Endodermal cell (in vitro differentiated cells): ENCODE measurements at regions not wholly inside any gene's neighbourhood (a gene's known extent, or its start where the extent isn't known, plus 50 kb on each side); places are given as distances from the start of the nearest gene placed in this dataset.

ENCODE experiments used
- DNase-seq: peaks from one replicate; pipeline ENCODE4 v3.0.0-alpha.2; 2017
- H3K27ac ChIP-seq: 2 replicates; pipeline ENCODE4 v1.5.1; 2013; ENCODE audit warnings: mild to moderate bottlenecking, low read depth, low read length, moderate library complexity
- H3K27me3 ChIP-seq: 2 replicates; pipeline ENCODE4 v1.6.1; 2013; ENCODE audit warnings: mild to moderate bottlenecking, low read length, moderate library complexity; ENCODE audit not compliant: insufficient read depth, control insufficient read depth, poor library complexity, severe bottlenecking
- H3K36me3 ChIP-seq: 2 replicates; pipeline ENCODE4 v1.7.0; 2013; ENCODE audit warnings: mild to moderate bottlenecking, low read length, moderate library complexity; ENCODE audit not compliant: control insufficient read depth, insufficient read depth
- H3K4me1 ChIP-seq: one replicate; pipeline ENCODE4 v1.7.0; 2013; ENCODE audit warnings: low read length; ENCODE audit not compliant: control insufficient read depth, insufficient read depth
- H3K4me3 ChIP-seq: 2 replicates; pipeline ENCODE4 v1.5.1; 2013; ENCODE audit warnings: mild to moderate bottlenecking, low read length, moderate library complexity
- H3K9ac ChIP-seq: 2 replicates; pipeline ENCODE4 v1.6.1; 2013; ENCODE audit warnings: mild to moderate bottlenecking, low read length, moderate library complexity; ENCODE audit not compliant: poor library complexity, severe bottlenecking; ENCODE audit errors: extremely low read depth
- H3K9me3 ChIP-seq: 2 replicates; pipeline ENCODE4 v1.6.1; 2013; ENCODE audit warnings: mild to moderate bottlenecking, low read length, moderate library complexity; ENCODE audit not compliant: control insufficient read depth
- H3K27ac Mint-ChIP-seq: 2 replicates; pipeline ENCODE4 v1.8.0; 2020; ENCODE audit warnings: mixed read lengths
- H3K27me3 Mint-ChIP-seq: 2 replicates; pipeline ENCODE4 v1.8.0; 2021; ENCODE audit warnings: mild to moderate bottlenecking, mixed read lengths; ENCODE audit not compliant: insufficient read depth
- H3K36me3 Mint-ChIP-seq: 2 replicates; pipeline ENCODE4 v1.8.0; 2020; ENCODE audit warnings: low read depth, mixed read lengths
- H3K4me1 Mint-ChIP-seq: 2 replicates; pipeline ENCODE4 v1.8.0; 2020; ENCODE audit warnings: mixed read lengths
- H3K4me3 Mint-ChIP-seq: 2 replicates; pipeline ENCODE4 v1.8.0; 2020; ENCODE audit warnings: mild to moderate bottlenecking, moderate library complexity, mixed read lengths
- H3K9me3 Mint-ChIP-seq: 2 replicates; pipeline ENCODE4 v1.8.0; 2020; ENCODE audit warnings: mild to moderate bottlenecking, mixed read lengths
- CTCF ChIP-seq: fragments of 200-600 bp; sonication (generic); conservative IDR thresholded peaks from 2 replicates; pipeline ENCODE4 v1.5.0; 2021; ENCODE audit warnings: antibody characterized with exemption, mild to moderate bottlenecking
- WGBS, 2 experiments: methylation state at CpG; one replicate each; pipeline versions ENCODE4 v1.1.5 to v1.1.7; 2013; ENCODE audit warnings: missing lambda C conversion rate in 2 of 2, mixed read lengths in 1 of 2; ENCODE audit not compliant: insufficient coverage in 1 of 2, insufficient read length in 1 of 2; 5-methylcytosine and 5-hydroxymethylcytosine counted together

GRCh38 chr22:47465809-47466208 is 703.4 kb downstream of the TBC1D22A start:
- no peaks in the 10 kb centered on the region for H3K36me3 ChIP-seq
- no peak overlapping the region for H3K9ac ChIP-seq
- no peaks in the 10 kb centered on the region for H3K4me1 ChIP-seq
- 50 to 70% methylated on average over 1 to 2 of the region's 2 CpGs for WGBS, 2 experiments
- Mint-ChIP-seq H3K4me1 (no peaks in the 10 kb centered on the region), H3K4me3 (no peak overlapping the region), H3K27me3 (no peaks in the 10 kb centered on the region), H3K27ac (no peak overlapping the region), H3K9me3 (peaks cover 91% of the 10 kb centered on the region), H3K36me3 (peaks cover 5% of the 10 kb centered on the region)
- no peak for TF ChIP-seq CTCF
- no peak for DNase-seq
- no peaks in the 10 kb centered on the region for H3K27me3 ChIP-seq
- H3K9me3 ChIP-seq, result peaks cover 93% of the 10 kb centered on the region
- no peak overlapping the region for H3K27ac ChIP-seq
- no peak overlapping the region for H3K4me3 ChIP-seq

GRCh38 chr22:47465222-47465621 is 702.8 kb downstream of the TBC1D22A start:
- peaks cover 93% of the 10 kb centered on the region for H3K9me3 ChIP-seq
- H3K9ac ChIP-seq, result no peak overlapping the region
- peaks cover 5% of the 10 kb centered on the region for H3K36me3 Mint-ChIP-seq
- H3K9me3 Mint-ChIP-seq, result peaks cover 91% of the 10 kb centered on the region
- no peaks in the 10 kb centered on the region for H3K27me3 ChIP-seq
- DNase-seq, result no peak
- no peaks in the 10 kb centered on the region for H3K27me3 Mint-ChIP-seq
- no peaks in the 10 kb centered on the region for H3K36me3 ChIP-seq
- H3K4me3 ChIP-seq, result no peak overlapping the region
- WGBS, 2 experiments, result 29 to 86% methylated on average over 1 to 8 of the region's 8 CpGs
- no peak overlapping the region for H3K4me3 Mint-ChIP-seq
- no peak overlapping the region for H3K27ac Mint-ChIP-seq
- TF ChIP-seq CTCF, result no peak
- H3K4me1 Mint-ChIP-seq, result no peaks in the 10 kb centered on the region
- H3K4me1 ChIP-seq, result no peaks in the 10 kb centered on the region
- H3K27ac ChIP-seq, result no peak overlapping the region

GRCh38 chr22:47463220-47463619 is 700.8 kb downstream of the TBC1D22A start:
- TF ChIP-seq CTCF, result no peak
- no peak for DNase-seq
- 41 to 56% methylated on average over 7 to 8 of the region's 8 CpGs for WGBS, 2 experiments
- Mint-ChIP-seq H3K27ac (no peak overlapping the region), H3K36me3 (peaks cover 5% of the 10 kb centered on the region), H3K4me1 (no peaks in the 10 kb centered on the region), H3K9me3 (peaks cover 94% of the 10 kb centered on the region), H3K4me3 (no peak overlapping the region), H3K27me3 (no peaks in the 10 kb centered on the region)
- H3K4me3 ChIP-seq, result no peak overlapping the region
- H3K4me1 ChIP-seq, result no peaks in the 10 kb centered on the region
- H3K9ac ChIP-seq, result no peak overlapping the region
- no peak overlapping the region for H3K27ac ChIP-seq
- no peaks in the 10 kb centered on the region for H3K36me3 ChIP-seq
- H3K9me3 ChIP-seq, result peaks cover 86% of the 10 kb centered on the region
- no peaks in the 10 kb centered on the region for H3K27me3 ChIP-seq
